HEK293T (cell line): ENCODE measurements at regions not wholly inside any gene's neighbourhood (a gene's known extent, or its start where the extent isn't known, plus 50 kb on each side); places are given as distances from the start of the nearest gene placed in this dataset.

Experiments used
- ARNT ChIP-seq: fragments of 450-650 bp; IDR thresholded peaks from 2 replicates; pipeline ENCODE4 v1.6.1; 2017; ENCODE audit warnings: mild to moderate bottlenecking
- BHLHE40 ChIP-seq: fragments of 450-650 bp; IDR thresholded peaks from 2 replicates; pipeline ENCODE4 v1.6.1; 2016; ENCODE audit warnings: mild to moderate bottlenecking, moderate library complexity, borderline replicate concordance
- ELF4 ChIP-seq: fragments of 450-650 bp; IDR thresholded peaks from 2 replicates; pipeline ENCODE4 v1.6.1; 2017; ENCODE audit warnings: antibody characterized with exemption
- FOXA1 ChIP-seq: fragments of 450-650 bp; IDR thresholded peaks from 2 replicates; pipeline ENCODE4 v1.6.1; 2016; ENCODE audit warnings: mild to moderate bottlenecking
- FOXK2 ChIP-seq: fragments of 450-650 bp; IDR thresholded peaks from 2 replicates; pipeline ENCODE4 v1.6.1; 2016; ENCODE audit warnings: mild to moderate bottlenecking
- FOXM1 ChIP-seq: fragments of 450-650 bp; IDR thresholded peaks from 2 replicates; pipeline ENCODE4 v1.6.1; 2017; ENCODE audit warnings: mild to moderate bottlenecking, borderline replicate concordance
- HDGF ChIP-seq: fragments of 450-650 bp; IDR thresholded peaks from 2 replicates; pipeline ENCODE4 v1.6.1; 2017; ENCODE audit warnings: antibody characterized with exemption, borderline replicate concordance
- L3MBTL2 ChIP-seq: fragments of 450-650 bp; conservative IDR thresholded peaks from 2 replicates; pipeline ENCODE4 v1.6.1; 2016; ENCODE audit warnings: mild to moderate bottlenecking
- LEF1 ChIP-seq: fragments of 450-650 bp; IDR thresholded peaks from 2 replicates; pipeline ENCODE4 v1.6.1; 2017; ENCODE audit warnings: mild to moderate bottlenecking, borderline replicate concordance
- NFRKB ChIP-seq: fragments of 450-650 bp; IDR thresholded peaks from 2 replicates; pipeline ENCODE4 v1.6.1; 2016; ENCODE audit warnings: mild to moderate bottlenecking, moderate library complexity
- SP1 ChIP-seq: fragments of 450-650 bp; IDR thresholded peaks from 2 replicates; pipeline ENCODE4 v1.6.1; 2017
- SUZ12 ChIP-seq: fragments of 450-650 bp; IDR thresholded peaks from 2 replicates; pipeline ENCODE4 v1.6.1; 2016; ENCODE audit warnings: mild to moderate bottlenecking
- ZNF384 ChIP-seq: fragments of 450-650 bp; IDR thresholded peaks from 2 replicates; pipeline ENCODE4 v1.6.1; 2016

DNA sequence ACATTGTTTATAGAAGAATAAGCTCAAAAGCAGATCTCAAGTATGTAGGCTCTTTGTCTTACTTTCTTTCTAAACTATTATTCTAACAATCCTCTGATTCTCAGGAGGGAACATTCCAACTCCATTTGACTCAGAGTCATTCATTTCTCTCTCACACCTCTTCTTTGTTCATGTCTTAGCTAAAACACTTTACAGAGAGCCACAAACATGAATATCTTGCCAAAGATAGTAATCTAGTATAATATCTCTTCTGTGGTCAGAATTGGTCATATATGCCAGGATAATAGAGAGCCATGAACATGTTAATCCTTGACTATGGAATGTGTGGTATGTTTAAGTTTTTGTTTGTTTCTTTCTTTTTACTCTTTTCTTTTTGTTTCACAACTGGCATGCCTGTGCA lies 456.0 kb upstream of the PTCHD4 start:
- TF ChIP-seq ARNT: no peak
- no peak for TF ChIP-seq FOXM1
- no peak for TF ChIP-seq FOXK2
- TF ChIP-seq BHLHE40: no peak
- no peak for TF ChIP-seq SP1
- TF ChIP-seq SUZ12: no peak
- TF ChIP-seq LEF1: no peak
- TF ChIP-seq HDGF: no peak
- TF ChIP-seq ZNF384: no peak
- TF ChIP-seq ELF4: no peak
- no peak for TF ChIP-seq NFRKB
- no peak for TF ChIP-seq FOXA1
- TF ChIP-seq L3MBTL2: no peak
